A549 (cell line): ENCODE measurements at regions not wholly inside any gene's neighbourhood (a gene's known extent, or its start where the extent isn't known, plus 50 kb on each side); places are given as distances from the start of the nearest gene placed in this dataset.

ENCODE experiments used
- CEBPB ChIP-seq, 2 experiments: fragments of >200 bp in 1 of 2; sonication (Bioruptor Twin) in 1 of 2; formaldehyde crosslinking in 1 of 2; IDR thresholded peaks; 2 replicates each; pipeline ENCODE4 v1.6.1; 2012 to 2016
- ESRRA ChIP-seq: fragments of 150-350 bp; IDR thresholded peaks from 2 replicates; pipeline ENCODE4 v1.6.1; 2014; ENCODE audit warnings: mild to moderate bottlenecking, low read length, borderline replicate concordance
- POLR2A ChIP-seq: IDR thresholded peaks from 2 replicates; pipeline ENCODE4 v1.6.1; 2012; ENCODE audit warnings: mild to moderate bottlenecking, low read length

DNA sequence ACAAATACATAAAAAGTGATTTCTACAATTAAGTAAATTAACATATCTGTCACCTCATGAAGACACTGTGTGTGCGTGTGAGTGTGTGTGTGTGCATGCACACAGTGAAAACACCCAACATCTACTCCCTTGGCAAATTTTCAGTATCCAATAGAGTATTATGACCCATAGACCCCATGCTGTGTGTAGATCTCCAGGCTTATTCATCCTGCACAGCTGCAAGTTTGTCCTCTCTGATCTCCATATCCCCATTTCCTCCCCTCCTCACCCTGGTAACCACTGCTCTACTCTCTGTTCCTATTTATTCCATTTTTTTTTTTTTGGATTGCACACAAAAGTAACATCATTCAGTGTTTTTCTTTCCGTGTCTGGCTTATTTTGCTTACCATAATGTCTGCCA, 391.0 kb downstream of the SOX11 start:
- TF ChIP-seq CEBPB (IDR thresholded peaks at IDR 0.05) (no peak), POLR2A (no peak), ESRRA (no peak)
